KMS-11 (cell line): ENCODE measurements at regions not wholly inside any gene's neighbourhood (a gene's known extent, or its start where the extent isn't known, plus 50 kb on each side); places are given as distances from the start of the nearest gene placed in this dataset.

Source experiments
- H2AFZ ChIP-seq: fragments of 200-600 bp; sonication (generic); 2 replicates; pipeline ENCODE4 v1.6.1; 2016; ENCODE audit warnings: antibody characterized with exemption, mixed run types, low read depth
- H3K27ac ChIP-seq: fragments of 200-600 bp; sonication (generic); 2 replicates; pipeline ENCODE4 v1.6.1; 2016; ENCODE audit warnings: mild to moderate bottlenecking, mixed run types
- H3K27me3 ChIP-seq: fragments of 200-600 bp; sonication (generic); 2 replicates; pipeline ENCODE4 v1.6.1; 2017; ENCODE audit warnings: mild to moderate bottlenecking, low read depth, mixed run types, moderate library complexity; ENCODE audit not compliant: insufficient read depth
- H3K36me3 ChIP-seq: fragments of 200-600 bp; sonication (generic); 2 replicates; pipeline ENCODE4 v1.6.1; 2017; ENCODE audit warnings: mild to moderate bottlenecking, mixed run types; ENCODE audit not compliant: insufficient read depth
- H3K4me1 ChIP-seq: fragments of 200-600 bp; sonication (generic); 2 replicates; pipeline ENCODE4 v1.6.1; 2016; ENCODE audit warnings: mild to moderate bottlenecking, low read depth, mixed run types; ENCODE audit not compliant: poor library complexity, severe bottlenecking
- H3K4me2 ChIP-seq: fragments of 200-600 bp; sonication (generic); 2 replicates; pipeline ENCODE4 v1.7.0; 2016; ENCODE audit warnings: mild to moderate bottlenecking, mixed run types
- H3K4me3 ChIP-seq: fragments of 200-600 bp; sonication (generic); IDR thresholded peaks from 2 replicates; pipeline ENCODE4 v1.6.1; 2017; ENCODE audit warnings: low read depth, low read length, mixed read lengths; ENCODE audit not compliant: insufficient read depth
- H3K79me2 ChIP-seq: fragments of 200-600 bp; sonication (generic); 2 replicates; pipeline ENCODE4 v1.6.1; 2016; ENCODE audit warnings: low read depth, mixed run types; ENCODE audit not compliant: insufficient read depth
- H3K9ac ChIP-seq: fragments of 200-600 bp; sonication (generic); 2 replicates; pipeline ENCODE4 v1.6.1; 2016; ENCODE audit warnings: mild to moderate bottlenecking, mixed run types
- H4K20me1 ChIP-seq: fragments of 200-600 bp; sonication (generic); 2 replicates; pipeline ENCODE4 v1.6.1; 2016; ENCODE audit warnings: mild to moderate bottlenecking, mixed run types; ENCODE audit not compliant: insufficient read depth
- TF ChIP-seq, protein P1 (sequence below): fragments of 200-600 bp; sonication (generic); conservative IDR thresholded peaks from 2 replicates; pipeline ENCODE4 v1.6.1; 2017; ENCODE audit warnings: low read depth, mild to moderate bottlenecking, antibody characterized with exemption, low read length, moderate library complexity, mixed read lengths

DNA sequence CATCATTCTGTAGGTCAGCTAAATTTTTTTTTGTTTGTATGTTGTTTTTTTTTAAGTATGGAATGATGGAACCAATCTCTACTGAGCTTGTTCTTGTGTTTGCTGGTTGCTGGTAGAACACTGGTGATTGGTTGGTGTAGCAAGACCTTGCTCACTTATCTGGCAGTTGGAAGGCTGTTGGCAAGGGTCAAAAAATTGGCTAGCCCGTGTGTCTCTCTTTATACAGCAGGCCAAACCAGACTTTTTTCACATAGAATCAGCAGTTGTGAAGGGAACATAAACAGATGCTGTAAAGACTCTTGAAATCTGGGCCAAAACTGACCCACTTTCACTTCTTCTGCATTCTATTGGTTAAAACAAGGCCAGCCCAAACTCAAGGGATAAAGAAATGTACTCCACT, 2026.5 kb downstream of the LRRC4C start:
- Histone ChIP-seq H3K27ac (no peak overlapping the region), H4K20me1 (no peaks in the 10 kb centered on the region), H3K36me3 (no peaks in the 10 kb centered on the region), H3K4me3 (no peak overlapping the region), H3K4me2 (no peak overlapping the region), H3K9ac (no peak overlapping the region), H3K4me1 (no peaks in the 10 kb centered on the region), H2AFZ (no peak overlapping the region), H3K79me2 (no peaks in the 10 kb centered on the region), H3K27me3 (no peaks in the 10 kb centered on the region)
- TF ChIP-seq, protein P1, sequence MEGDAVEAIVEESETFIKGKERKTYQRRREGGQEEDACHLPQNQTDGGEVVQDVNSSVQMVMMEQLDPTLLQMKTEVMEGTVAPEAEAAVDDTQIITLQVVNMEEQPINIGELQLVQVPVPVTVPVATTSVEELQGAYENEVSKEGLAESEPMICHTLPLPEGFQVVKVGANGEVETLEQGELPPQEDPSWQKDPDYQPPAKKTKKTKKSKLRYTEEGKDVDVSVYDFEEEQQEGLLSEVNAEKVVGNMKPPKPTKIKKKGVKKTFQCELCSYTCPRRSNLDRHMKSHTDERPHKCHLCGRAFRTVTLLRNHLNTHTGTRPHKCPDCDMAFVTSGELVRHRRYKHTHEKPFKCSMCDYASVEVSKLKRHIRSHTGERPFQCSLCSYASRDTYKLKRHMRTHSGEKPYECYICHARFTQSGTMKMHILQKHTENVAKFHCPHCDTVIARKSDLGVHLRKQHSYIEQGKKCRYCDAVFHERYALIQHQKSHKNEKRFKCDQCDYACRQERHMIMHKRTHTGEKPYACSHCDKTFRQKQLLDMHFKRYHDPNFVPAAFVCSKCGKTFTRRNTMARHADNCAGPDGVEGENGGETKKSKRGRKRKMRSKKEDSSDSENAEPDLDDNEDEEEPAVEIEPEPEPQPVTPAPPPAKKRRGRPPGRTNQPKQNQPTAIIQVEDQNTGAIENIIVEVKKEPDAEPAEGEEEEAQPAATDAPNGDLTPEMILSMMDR = no peak

DNA sequence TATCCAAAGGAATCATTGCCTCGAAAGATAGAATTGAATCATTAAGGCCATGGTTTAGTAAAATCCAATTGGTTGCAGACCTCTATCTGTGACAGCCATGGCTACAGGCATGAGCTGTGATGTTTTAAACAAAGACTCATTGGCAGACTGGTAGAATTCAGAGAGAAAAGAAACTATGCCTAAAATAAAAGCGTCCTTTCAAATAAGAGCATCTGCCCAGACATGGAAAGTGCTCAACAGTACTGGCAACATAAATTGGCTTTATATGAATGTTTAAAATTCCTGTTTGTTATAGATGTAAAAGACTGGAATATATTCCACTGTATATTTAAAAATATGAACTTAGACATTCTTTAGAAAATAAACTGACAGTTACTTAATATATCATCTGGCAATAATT, 2034.2 kb downstream of the LRRC4C start:
- Histone ChIP-seq H2AFZ (no peak overlapping the region), H3K4me3 (no peak overlapping the region), H3K4me2 (no peak overlapping the region), H3K27ac (no peak overlapping the region), H3K4me1 (no peaks in the 10 kb centered on the region), H3K9ac (no peak overlapping the region), H3K36me3 (no peaks in the 10 kb centered on the region), H3K27me3 (no peaks in the 10 kb centered on the region), H4K20me1 (no peaks in the 10 kb centered on the region), H3K79me2 (no peaks in the 10 kb centered on the region)
- TF ChIP-seq, protein P1 = no peak

DNA sequence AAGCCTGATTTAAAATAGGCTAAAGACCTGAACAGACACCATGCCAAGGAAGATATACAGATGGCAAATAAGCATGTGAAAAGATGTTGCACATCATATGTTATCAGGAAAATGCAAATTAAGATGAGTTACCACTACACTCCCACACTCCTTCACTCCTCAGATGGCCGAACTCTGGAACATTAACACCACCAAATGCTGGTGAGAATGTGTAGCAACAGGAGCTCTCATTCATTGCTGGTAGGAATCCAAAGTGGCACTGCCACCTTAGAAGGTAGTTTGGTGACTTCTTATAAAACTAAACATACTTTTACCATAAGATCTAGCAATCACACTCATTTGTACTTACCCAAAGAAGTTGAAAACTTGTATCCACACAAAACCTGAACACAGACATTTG, 2047.3 kb downstream of the LRRC4C start:
- TF ChIP-seq, protein P1 = no peak
- H3K9ac ChIP-seq = no peak overlapping the region
- H2AFZ ChIP-seq = no peak overlapping the region
- no peaks in the 10 kb centered on the region for H3K36me3 ChIP-seq
- H4K20me1 ChIP-seq = no peaks in the 10 kb centered on the region
- no peak overlapping the region for H3K4me2 ChIP-seq
- no peak overlapping the region for H3K4me3 ChIP-seq
- H3K79me2 ChIP-seq = no peaks in the 10 kb centered on the region
- no peaks in the 10 kb centered on the region for H3K4me1 ChIP-seq
- no peaks in the 10 kb centered on the region for H3K27me3 ChIP-seq
- no peak overlapping the region for H3K27ac ChIP-seq

DNA sequence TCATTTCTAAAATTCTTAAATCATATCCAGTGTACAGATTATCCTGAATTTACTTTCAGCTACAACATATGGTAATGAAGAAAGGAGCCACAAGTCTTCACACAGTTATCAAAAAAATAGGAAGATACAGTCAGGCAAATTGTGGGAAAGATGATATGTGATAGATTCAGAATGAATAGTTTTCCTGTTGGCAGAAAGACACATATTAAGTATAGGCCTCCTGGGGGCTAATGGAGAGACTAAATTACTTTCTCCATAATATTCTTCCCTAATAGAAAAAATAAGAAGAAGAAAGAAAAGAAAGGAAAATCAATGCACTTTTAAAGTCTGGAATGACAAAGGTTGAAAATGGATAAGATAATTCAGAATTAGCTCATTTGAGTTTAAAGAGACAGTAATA, 2073.5 kb downstream of the LRRC4C start:
- Histone ChIP-seq H4K20me1 (no peaks in the 10 kb centered on the region), H3K4me3 (no peak overlapping the region), H3K4me2 (no peak overlapping the region), H3K27me3 (no peaks in the 10 kb centered on the region), H3K4me1 (no peaks in the 10 kb centered on the region), H3K27ac (no peak overlapping the region), H2AFZ (no peak overlapping the region), H3K36me3 (no peaks in the 10 kb centered on the region), H3K9ac (no peak overlapping the region), H3K79me2 (no peaks in the 10 kb centered on the region)
- TF ChIP-seq, protein P1 = no peak
